GM19463 (cell line): ENCODE measurements at regions not wholly inside any gene's neighbourhood (a gene's known extent, or its start where the extent isn't known, plus 50 kb on each side); places are given as distances from the start of the nearest gene placed in this dataset.
"Not testable (repeated sequence)": the region's sequence is repeated elsewhere in the genome, so short reads cannot be mapped to it uniquely, and the experiment has no call there.

Experiments
- ATAC-seq: cut with Tn5 transposase; IDR thresholded peaks from one replicate; pipeline ENCODE4 v1.9.1; 2021; ENCODE audit warnings: mild to moderate bottlenecking, moderate library complexity; ENCODE audit not compliant: unreplicated experiment

DNA sequence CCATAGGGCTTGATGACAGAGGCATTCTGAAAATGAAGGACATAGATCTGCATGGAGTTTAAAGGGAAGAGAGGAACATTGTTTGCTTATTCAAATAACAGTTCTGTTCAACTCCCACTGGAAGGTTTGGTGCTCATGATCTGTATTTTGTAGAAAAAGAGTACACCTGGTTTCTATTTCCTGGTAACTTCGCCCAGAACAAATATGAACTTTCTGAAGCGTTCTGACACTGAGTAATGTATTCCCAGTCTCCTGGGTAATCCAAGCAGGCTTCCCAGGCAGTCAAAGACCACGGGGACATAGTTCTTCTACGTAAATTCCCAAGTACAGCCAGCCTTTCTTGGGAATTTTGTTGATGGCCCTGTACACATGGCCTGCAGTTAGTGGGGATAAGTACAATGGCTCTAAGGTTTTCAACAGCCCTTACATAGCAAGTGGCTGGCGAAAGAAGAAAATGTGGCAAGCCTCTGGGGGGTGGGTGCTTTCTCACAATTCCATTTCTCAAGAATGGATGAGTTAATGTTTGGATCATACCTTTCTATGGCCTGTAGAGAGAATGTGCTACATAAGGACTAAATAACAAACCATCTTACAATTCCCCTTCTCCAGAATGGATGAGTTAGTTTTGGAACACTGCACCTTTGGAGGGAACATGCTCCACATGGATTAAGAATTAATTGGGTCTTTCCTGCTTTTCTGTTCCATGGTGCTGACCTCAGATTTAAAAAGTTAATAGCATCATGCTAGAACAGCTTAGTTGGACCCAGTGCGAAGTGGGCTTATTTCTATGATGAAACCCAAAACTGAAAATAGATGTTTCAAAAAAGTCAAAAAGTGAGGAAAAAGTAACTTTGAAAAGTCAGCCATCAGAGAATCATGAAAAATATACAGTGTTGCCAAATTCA is 52.7 kb downstream of the COL6A6 start:
- ATAC-seq, result no peak

GRCh38 chr3:130572769-130573168 is 55.8 kb downstream of the COL6A6 start:
- ATAC-seq, result no peak

- ATAC-seq, result no peak
Observed at GRCh38 chr3:130576375-130577266, 59.6 kb downstream of the COL6A6 start.

DNA sequence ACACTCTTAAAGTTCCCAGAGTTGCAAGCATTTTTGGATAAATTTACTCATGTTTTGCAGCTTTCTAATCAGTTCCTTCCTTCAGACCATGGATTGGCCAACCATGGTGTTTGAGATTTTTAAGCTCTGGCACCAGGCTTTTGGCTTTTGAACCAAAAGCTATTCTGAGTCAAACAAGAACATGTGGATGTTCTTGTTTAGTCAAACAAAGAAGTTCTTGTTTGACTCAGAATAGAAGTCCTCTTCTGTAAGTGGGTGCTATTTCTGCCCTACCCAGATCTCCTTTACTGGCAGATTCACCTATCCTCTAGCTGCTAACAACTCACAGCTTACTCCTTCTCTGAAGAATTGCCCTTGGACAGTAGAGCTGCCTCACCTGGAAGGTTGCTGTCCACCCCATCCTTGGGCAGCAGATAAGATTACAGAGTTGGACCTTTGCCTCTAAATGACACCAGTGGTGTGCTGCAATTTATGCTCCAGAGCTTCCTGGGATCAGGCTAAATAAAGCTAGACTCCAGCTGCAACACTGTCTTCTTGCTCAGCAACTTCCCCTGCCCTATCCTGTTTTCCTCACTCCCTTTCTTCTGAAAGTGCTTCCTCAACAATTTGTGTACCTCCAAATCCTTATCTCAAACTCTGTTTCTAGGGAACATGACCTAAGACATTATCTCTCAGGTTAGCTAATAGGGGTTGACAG is 65.6 kb downstream of the COL6A6 start:
- peak; percentile 91 for ATAC-seq

GRCh38 chr3:130594749-130595148 is 77.8 kb downstream of the COL6A6 start:
- not testable (repeated sequence) for ATAC-seq

- no peak for ATAC-seq
Observed at GRCh38 chr3:130596484-130596883, 79.5 kb downstream of the COL6A6 start.

DNA sequence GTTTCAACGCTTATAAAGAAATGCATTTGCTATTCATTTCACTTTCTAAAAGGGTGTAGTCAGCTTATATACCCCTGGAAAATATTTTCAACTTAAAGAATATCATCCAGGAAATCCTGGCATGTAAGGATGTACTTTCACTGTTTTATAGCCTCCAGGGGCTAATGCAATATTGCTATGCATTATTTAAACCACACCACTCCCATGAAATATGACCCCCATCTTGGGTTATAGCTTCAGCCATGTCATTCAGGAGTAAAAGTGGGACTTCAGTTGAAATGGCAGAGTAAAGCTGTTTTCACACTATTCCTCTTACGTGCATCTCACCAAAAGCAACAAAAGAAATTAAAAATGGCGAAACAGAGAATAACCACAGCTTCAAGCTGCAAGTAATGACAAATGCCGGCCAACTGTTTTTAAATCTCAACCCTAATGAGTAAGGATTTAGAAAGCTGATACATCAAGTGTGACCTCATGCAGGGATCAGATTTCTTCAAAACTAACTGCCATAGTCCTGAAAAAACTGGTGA is 84.5 kb downstream of the COL6A6 start:
- ATAC-seq, result no peak

DNA sequence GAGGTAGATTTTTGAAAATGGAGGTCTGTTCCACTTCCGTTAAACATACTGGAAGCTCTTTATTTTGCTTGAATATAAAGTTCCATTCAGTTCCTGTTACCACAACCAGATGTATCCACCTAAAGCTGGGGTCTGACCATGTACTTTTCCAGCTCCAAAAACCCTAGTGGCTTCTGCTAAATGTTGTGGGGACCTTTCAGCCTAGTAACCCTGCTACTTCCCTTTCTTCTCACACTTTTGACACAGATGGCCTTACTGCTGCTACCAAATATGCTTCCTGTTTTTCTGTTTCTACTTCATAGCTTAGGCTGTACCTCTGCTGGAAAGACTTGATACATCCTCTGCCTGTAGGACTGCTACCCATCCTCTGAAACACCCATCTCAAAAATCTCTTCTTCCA is 87.8 kb downstream of the COL6A6 start:
- ATAC-seq, result no peak

GRCh38 chr3:130606336-130606735 is 89.4 kb downstream of the COL6A6 start:
- ATAC-seq, result no peak

GRCh38 chr3:130607553-130608154 is 90.7 kb downstream of the COL6A6 start:
- ATAC-seq, result no peak

- no peak for ATAC-seq
Observed at GRCh38 chr3:130609166-130609979, 92.4 kb downstream of the COL6A6 start.

- ATAC-seq, result no peak
Observed at GRCh38 chr3:130619196-130619595, 102.2 kb downstream of the COL6A6 start.

DNA sequence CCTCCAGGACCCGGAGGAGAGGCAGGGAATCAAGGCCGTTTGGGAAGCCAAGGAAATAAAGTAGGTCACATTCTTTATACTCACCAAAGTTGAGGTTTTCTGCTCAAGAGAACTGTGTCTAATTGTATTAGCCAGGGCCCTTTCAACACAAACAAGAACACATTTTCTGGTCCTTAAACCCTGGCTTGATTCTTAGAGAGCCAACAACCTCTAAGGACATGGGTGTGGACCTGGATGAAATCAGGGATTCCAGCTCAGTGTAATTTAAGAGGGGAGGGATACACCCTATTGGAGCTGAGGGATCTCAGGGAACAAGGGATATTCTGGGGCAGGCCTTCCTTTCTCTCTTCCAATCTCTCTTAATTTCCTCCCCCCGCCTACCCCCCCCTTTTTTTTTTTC is 104.8 kb downstream of the COL6A6 start:
- ATAC-seq, result no peak

- no peak for ATAC-seq
Observed at GRCh38 chr3:130626049-130626448, 109.1 kb downstream of the COL6A6 start.

- ATAC-seq, result no peak
Observed at GRCh38 chr3:130627143-130627855, 110.3 kb downstream of the COL6A6 start.

DNA sequence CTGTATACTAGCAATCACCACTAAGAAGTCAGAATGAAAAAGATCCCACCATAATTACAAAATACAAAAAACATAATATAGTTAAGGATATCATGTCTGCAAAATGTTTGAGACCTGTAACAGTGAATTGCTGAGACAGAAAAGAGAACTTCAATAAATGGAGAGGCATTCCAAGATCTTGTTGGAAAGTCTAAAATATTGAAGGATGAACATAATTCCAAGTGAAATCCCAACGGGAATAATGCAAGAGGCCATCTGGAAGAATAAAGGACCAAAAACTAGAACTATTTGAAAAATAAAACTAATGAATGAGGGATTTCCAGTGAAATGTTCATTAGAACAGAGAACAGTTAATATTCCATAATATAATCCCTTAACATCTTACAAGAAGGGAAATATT is 110.9 kb downstream of the COL6A6 start:
- no peak for ATAC-seq
